ENCODE measurements at regions not wholly inside any gene's neighbourhood (a gene's known extent, or its start where the extent isn't known, plus 50 kb on each side); places are given as distances from the start of the nearest gene placed in this dataset.
A peak's percentile ranks its signal among the peaks of the same experiment; 100 is the strongest.

DNA sequence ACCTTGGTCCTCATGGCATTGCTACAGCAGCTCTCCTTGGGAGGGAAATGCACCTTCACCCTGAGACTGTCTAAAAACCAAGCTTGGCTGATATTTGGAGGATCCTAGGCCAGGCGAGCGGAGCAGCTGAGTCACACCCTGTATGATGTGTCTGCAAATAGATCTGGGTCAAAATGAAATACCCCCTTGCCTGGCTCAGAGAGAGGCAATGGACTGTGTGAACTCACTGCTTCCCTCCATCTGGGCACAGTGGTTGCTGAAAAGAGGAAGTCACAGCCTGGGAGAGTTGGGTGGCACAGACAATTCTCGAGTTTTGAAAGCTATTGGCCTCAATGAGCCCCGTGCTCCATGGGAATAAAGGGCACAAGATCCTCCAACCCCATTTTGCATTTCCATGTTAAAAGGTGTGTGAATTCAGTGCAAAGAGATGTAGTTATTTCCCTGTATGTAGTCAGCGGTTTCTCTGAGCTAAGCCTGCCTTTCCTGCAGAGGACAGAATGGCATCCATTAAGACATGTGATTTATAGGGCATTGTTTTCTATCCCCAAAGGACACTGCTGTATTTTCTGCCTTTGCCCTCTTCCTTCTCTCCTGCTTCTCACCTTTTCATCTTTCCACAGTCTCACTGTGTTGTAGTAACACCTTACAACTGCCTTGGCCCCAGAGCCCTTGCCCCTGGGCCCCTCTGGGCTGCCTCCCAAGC lies 177.2 kb downstream of the GADD45G start:
- no peaks in the 10 kb centered on the region for H3K27me3 Mint-ChIP-seq
- no peak overlapping the region for H3K4me3 Mint-ChIP-seq
- H3K36me3 Mint-ChIP-seq (ENCODE audit: low read depth), result no peaks in the 10 kb centered on the region
- peak overlapping the region; percentile 29 for H3K27ac Mint-ChIP-seq
- H3K4me1 Mint-ChIP-seq (ENCODE audit: low read depth), result peaks cover 16% of the 10 kb centered on the region
- no peaks in the 10 kb centered on the region for H3K9me3 Mint-ChIP-seq

DNA sequence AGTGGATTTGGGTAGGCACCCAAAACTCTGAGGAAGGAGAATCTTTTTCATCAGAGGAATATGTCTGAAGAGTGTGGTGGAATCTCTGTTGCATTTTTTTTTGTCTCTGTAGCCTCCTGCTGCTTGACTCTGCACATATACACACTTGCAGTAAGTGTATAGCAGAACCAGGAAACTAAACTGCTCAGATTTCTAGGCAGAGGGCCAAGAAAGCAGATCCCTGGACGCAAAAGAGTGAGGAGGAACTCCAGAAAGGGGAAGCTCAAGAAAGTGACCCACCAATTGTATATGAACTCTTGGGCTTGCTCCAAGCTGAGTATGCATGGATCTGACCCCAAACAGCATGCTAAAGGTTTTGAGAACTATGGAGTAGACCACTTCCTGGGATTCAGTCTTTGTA lies 181.8 kb downstream of the GADD45G start:
- no peaks in the 10 kb centered on the region for H3K27me3 Mint-ChIP-seq
- H3K4me1 Mint-ChIP-seq (ENCODE audit: low read depth), result peaks cover 8% of the 10 kb centered on the region
- no peaks in the 10 kb centered on the region for H3K36me3 Mint-ChIP-seq (ENCODE audit: low read depth)
- no peaks in the 10 kb centered on the region for H3K9me3 Mint-ChIP-seq
- H3K4me3 Mint-ChIP-seq, result no peak overlapping the region
- no peak overlapping the region for H3K27ac Mint-ChIP-seq

DNA sequence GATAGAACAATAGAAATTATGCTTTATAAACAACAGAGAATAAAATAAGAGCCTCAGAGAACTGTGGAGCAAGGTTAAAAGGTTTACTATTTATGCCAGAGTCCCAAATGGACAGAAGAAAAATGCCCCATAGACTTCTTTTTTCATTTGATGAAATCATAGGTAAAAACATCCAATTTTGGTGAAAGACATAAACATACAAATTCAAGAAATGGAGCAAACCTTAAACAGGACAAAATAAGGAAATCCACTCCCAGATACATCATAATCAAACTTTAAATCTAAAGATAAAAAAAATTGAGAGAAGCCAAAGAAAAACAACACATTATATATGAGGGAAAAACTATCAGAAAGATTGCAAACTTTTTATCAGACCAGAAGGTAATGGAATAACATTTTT lies 182.8 kb downstream of the GADD45G start:
- Mint-ChIP-seq H3K27me3 (no peaks in the 10 kb centered on the region), H3K4me3 (no peak overlapping the region), H3K4me1 (ENCODE audit: low read depth) (no peaks in the 10 kb centered on the region), H3K9me3 (no peaks in the 10 kb centered on the region), H3K36me3 (ENCODE audit: low read depth) (no peaks in the 10 kb centered on the region), H3K27ac (no peak overlapping the region)

DNA sequence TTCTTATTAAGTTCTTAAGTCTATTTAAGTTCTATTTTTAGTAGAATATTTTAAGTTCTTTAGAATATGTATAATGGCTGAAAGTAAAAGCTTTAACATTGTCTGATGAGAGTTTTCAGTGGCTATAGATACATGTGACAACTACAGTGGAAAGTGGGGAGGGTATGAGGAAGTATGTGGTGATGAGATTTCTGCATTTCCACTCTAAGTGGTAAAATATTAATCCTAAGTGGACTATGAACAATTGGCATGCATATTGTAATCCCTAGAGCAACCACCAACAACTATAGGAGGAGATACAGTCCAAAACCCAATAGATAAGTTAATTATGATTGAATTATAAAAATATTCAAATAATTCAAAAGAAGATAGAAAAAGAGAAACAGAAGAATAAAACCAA lies 183.6 kb downstream of the GADD45G start:
- H3K27ac Mint-ChIP-seq, result no peak overlapping the region
- no peaks in the 10 kb centered on the region for H3K36me3 Mint-ChIP-seq (ENCODE audit: low read depth)
- H3K27me3 Mint-ChIP-seq, result no peaks in the 10 kb centered on the region
- H3K4me1 Mint-ChIP-seq (ENCODE audit: low read depth), result no peaks in the 10 kb centered on the region
- no peak overlapping the region for H3K4me3 Mint-ChIP-seq
- no peaks in the 10 kb centered on the region for H3K9me3 Mint-ChIP-seq

DNA sequence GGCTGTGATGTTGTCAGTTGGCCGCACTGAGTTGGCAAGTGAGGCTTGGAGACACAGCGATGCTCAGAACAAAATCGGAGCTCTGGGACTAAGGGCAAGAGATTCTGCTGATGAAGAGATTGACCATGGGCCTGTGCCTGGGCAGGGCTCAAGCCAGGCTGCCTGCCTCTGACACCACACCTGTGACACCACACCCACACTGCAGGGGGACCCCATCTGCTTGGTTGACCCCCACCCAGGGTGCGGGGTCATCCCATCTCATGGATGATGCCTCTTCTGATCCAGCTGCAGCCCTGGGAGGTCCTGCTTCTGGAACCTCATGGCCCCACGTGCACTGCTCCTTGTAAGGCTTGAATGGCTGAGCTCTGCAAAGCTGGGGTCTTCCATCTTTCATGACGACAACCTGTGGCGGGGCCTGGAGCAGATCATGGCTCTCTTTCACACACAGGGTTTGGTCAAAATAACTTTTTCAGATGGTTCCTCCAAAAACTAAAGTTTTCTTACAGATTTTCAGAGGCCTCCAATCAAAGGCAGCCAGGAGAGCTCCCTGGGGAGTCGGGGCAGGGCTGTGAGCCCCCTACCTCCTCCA lies 185.2 kb downstream of the GADD45G start:
- Mint-ChIP-seq H3K4me1 (ENCODE audit: low read depth) (no peaks in the 10 kb centered on the region), H3K36me3 (ENCODE audit: low read depth) (no peaks in the 10 kb centered on the region), H3K27me3 (no peaks in the 10 kb centered on the region), H3K9me3 (no peaks in the 10 kb centered on the region), H3K27ac (no peak overlapping the region), H3K4me3 (no peak overlapping the region)

DNA sequence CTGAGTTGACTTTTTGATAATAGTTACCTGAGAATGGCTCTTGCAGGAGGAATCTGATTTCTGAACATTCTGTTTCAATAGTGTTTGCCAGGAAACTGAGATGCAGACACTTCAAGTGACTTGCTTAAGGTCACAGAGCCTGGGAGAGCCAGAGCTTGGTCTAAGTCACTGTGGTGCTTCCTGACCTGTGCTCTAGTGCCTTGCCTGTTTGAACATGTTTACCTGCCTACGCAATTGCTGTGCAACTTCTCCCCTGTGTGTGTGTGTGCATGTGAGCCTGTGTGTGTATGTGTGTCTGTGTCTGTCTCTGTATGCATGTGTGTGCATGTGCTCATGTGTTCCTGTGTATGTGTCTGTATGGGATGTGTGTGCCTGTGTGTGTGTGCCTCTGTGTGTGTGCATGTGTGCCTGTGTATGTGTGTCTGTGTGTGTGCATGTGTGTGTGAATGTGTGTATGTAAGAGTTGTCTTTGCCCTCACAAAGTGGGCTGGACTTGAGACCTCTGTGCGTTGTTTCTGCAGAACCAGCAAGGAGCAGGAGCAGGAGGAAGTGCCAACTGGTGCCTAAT lies 185.8 kb downstream of the GADD45G start:
- H3K27ac Mint-ChIP-seq, result no peak overlapping the region

DNA sequence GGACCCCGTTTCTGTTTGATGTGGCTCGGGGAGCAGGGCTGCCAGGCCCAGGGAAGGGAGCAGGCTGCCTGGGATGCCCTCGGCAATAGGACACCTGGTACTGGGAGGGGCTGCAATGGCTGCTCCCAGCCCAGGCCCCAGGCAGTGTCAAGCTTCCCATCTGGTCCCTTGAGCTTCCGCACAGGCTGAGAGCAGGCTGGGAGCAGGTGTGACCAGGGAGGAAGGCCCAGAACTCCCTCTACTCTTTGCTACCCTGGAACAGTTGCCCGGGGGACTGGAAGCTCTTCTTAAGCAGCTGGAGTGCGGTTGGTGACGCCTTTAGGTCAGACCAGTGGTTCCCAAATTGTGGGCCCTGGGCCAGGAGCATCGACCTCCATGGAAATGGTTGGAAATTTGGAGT lies 186.9 kb downstream of the GADD45G start:
- H3K9me3 Mint-ChIP-seq, result no peaks in the 10 kb centered on the region
- H3K27me3 Mint-ChIP-seq, result no peaks in the 10 kb centered on the region
- H3K27ac Mint-ChIP-seq, result no peak overlapping the region
- no peaks in the 10 kb centered on the region for H3K36me3 Mint-ChIP-seq (ENCODE audit: low read depth)
- no peaks in the 10 kb centered on the region for H3K4me1 Mint-ChIP-seq (ENCODE audit: low read depth)
- no peak overlapping the region for H3K4me3 Mint-ChIP-seq

More for the DNA sequence above, 185.8 kb downstream of the GADD45G start:
- H3K27me3 Mint-ChIP-seq, result no peaks in the 10 kb centered on the region
- no peaks in the 10 kb centered on the region for H3K4me1 Mint-ChIP-seq (ENCODE audit: low read depth)
- no peaks in the 10 kb centered on the region for H3K9me3 Mint-ChIP-seq
- H3K4me3 Mint-ChIP-seq, result no peak overlapping the region
- H3K36me3 Mint-ChIP-seq (ENCODE audit: low read depth), result no peaks in the 10 kb centered on the region

DNA sequence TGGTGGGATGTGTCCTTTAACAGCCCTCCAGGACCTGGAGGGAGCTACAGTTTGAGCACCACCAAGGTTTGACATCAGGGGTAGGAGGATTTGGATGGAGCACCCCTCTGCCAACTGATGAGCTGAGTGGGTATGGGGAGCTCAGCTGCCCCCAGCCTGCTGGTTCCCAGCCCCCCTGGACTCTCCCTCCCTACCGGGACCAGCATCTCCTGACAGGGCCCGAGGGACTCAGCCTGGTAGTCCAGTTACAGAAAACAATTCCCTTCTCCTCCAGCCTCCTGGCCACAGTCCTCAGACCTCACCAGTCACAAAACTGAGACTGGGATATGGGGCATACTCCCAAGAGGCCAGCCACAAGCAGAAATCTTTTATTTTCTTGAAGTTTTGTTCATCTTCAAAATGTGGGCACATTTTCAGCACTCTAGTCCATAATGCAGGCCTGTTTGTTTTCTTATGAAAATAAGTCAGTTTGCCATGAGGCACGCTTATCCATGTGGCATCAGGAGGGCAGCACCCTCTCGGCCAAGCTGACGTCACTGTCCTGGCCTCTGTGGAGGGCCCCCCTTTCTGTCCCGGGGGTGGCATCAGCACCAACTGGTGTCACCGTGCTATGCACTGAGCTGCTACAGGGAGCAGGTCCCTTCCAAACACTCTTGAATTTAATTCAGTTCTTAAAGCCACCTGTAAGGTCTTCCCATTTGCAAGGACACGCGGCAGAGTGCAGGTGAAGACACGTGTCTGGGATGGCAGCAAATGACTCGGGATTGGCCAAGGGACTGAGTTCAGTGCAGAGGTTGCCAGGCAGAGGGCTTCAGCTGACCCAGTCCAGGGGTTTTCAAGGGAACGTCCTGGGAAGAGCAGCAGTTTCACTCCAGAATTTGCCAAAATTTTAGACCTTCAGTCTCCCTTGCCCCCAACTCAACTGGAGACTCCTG lies 187.6 kb downstream of the GADD45G start:
- no peak overlapping the region for H3K27ac Mint-ChIP-seq
- no peaks in the 10 kb centered on the region for H3K36me3 Mint-ChIP-seq (ENCODE audit: low read depth)
- H3K9me3 Mint-ChIP-seq, result no peaks in the 10 kb centered on the region
- no peaks in the 10 kb centered on the region for H3K27me3 Mint-ChIP-seq
- no peak overlapping the region for H3K4me3 Mint-ChIP-seq
- H3K4me1 Mint-ChIP-seq (ENCODE audit: low read depth), result no peaks in the 10 kb centered on the region

DNA sequence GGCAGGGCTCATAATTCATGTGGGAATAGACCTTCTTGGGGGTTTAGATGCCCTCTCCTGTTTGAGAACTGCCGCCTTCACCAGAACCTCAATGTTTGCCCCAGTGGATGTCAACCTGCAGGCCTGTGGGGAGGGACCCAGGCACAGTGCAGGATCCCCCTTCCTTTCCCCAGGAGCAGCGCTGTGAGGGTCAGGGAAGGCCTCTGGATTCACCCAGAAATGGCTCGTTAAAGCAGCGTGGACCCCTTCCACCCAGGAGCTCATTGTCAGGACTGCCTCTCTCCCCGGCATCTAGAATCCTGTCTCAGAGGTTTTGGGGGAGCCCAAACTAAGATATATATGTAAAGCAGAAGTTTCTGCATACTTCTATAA lies 188.3 kb downstream of the GADD45G start:
- Mint-ChIP-seq H3K9me3 (no peaks in the 10 kb centered on the region), H3K4me1 (ENCODE audit: low read depth) (no peaks in the 10 kb centered on the region), H3K36me3 (ENCODE audit: low read depth) (no peaks in the 10 kb centered on the region), H3K27me3 (no peaks in the 10 kb centered on the region), H3K4me3 (no peak overlapping the region), H3K27ac (no peak overlapping the region)

DNA sequence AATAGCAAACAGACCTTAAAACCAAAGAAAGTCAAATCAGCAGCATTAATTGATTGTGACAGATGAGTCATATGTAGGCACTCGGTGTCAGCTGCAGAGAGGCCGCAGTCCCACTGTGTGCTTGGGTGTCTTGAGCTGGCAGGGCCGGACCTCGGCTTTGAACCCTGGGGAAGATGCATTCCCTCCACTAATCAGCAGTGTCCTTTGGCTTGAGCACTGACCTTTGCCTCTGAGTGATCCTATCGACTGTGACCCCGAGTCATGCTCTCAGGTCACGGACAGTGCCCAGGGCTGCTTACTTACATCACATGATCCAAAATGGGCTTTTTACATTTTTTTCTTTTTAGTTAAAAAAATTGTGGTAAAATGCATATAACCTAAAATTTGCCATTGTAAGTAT lies 188.7 kb downstream of the GADD45G start:
- no peaks in the 10 kb centered on the region for H3K9me3 Mint-ChIP-seq
- H3K36me3 Mint-ChIP-seq (ENCODE audit: low read depth), result no peaks in the 10 kb centered on the region
- no peak overlapping the region for H3K27ac Mint-ChIP-seq
- H3K4me3 Mint-ChIP-seq, result no peak overlapping the region
- H3K4me1 Mint-ChIP-seq (ENCODE audit: low read depth), result no peaks in the 10 kb centered on the region
- no peaks in the 10 kb centered on the region for H3K27me3 Mint-ChIP-seq

DNA sequence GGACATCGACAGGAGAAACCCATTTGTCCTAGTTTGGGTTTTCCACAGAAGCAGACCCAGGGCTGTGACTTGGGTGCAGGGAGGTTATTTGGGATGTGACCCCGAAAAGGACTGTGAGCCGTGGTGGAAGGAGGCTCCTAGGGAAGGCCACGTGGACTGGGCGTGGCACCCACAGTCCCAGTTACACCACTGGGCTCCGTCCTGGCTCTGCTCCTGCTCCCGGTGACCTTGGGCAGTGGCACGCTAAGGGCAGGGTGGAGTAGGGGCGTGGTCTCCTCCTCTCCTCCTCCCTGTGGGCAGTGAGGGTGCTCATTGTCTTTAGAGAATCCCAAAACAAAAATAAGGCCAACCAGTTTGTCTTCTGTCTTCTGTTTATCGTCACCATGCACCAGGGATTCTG lies 190.1 kb downstream of the GADD45G start:
- no peak overlapping the region for H3K27ac Mint-ChIP-seq
- no peaks in the 10 kb centered on the region for H3K27me3 Mint-ChIP-seq
- no peak overlapping the region for H3K4me3 Mint-ChIP-seq
- H3K36me3 Mint-ChIP-seq (ENCODE audit: low read depth), result no peaks in the 10 kb centered on the region
- H3K9me3 Mint-ChIP-seq, result no peaks in the 10 kb centered on the region
- H3K4me1 Mint-ChIP-seq (ENCODE audit: low read depth), result no peaks in the 10 kb centered on the region

DNA sequence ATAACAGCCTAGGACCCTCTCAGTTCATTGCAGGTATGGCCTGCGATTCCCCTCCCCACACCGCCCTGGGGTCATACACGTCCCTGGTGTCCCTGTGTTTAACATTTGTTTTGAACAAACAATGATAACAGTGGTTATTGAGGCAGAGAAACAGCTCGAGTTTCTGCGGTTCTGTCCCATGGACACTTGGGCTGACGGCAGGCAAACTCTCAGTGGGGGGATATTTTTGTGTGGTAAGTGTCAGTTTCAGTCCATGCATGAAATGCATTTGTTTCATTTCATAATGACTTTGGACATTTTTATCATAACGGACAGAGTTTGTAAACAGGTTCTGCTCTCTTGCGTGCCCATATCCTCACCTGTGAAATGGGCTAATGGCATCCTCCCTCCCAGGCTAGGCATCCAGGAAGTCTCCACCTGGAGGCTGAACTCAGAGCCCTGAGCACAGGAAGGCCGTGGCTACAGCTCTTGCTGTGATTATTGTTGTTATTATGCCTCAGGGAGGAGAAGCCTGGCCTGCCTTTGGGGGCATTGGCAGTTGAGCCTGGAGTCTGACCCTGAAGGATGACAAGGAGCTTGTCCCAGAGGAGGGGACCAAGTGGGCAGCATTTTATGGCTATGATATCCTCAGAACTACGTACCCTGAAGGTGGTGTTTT lies 190.9 kb downstream of the GADD45G start:
- Mint-ChIP-seq H3K9me3 (no peaks in the 10 kb centered on the region), H3K27ac (no peak overlapping the region), H3K4me1 (ENCODE audit: low read depth) (no peaks in the 10 kb centered on the region), H3K36me3 (ENCODE audit: low read depth) (no peaks in the 10 kb centered on the region), H3K4me3 (no peak overlapping the region), H3K27me3 (no peaks in the 10 kb centered on the region)

DNA sequence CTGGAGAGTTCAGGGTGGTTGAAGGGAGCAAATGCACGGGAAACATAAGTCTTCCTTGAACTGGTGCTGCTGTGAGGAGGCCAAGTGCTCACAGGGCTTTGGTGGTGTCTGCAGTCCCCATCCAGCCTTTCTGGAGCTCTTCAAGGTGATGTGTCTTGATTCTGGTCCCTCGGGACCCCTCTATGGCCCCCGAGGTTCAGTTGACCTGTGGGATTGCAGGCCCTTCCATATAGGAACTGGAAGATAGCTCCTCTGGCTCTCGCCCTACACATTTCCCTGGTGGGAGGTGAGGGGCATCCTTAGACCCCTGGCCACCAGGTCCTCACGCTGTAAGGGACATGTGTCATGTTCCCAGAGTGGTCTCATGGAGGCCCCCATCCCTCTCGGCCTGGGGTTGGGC lies 191.8 kb downstream of the GADD45G start:
- Mint-ChIP-seq H3K36me3 (ENCODE audit: low read depth) (no peaks in the 10 kb centered on the region), H3K27me3 (no peaks in the 10 kb centered on the region), H3K27ac (no peak overlapping the region), H3K4me1 (ENCODE audit: low read depth) (no peaks in the 10 kb centered on the region), H3K4me3 (no peak overlapping the region), H3K9me3 (no peaks in the 10 kb centered on the region)

DNA sequence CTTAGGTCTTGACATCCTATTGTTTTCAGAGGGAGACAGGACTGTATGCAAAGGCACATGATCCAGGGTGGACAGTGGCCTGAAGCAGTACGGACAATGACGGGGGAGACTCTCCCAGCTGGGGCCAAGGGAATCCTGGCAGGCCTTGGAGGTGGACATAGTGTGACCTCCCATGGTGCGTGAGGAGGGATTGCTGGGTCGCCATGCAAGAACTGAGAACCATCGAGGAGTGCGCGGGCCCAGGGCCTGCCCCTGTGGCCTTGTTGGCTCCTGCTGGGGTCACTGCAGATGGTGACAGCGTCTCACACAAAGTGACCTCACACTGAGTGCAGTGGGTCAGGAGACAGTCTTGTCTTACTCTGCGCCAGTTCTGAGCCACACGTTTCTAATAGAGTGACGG lies 192.4 kb downstream of the GADD45G start:
- no peak overlapping the region for H3K4me3 Mint-ChIP-seq
- H3K27me3 Mint-ChIP-seq, result peaks cover 3% of the 10 kb centered on the region
- H3K4me1 Mint-ChIP-seq (ENCODE audit: low read depth), result no peaks in the 10 kb centered on the region
- no peaks in the 10 kb centered on the region for H3K9me3 Mint-ChIP-seq
- no peak overlapping the region for H3K27ac Mint-ChIP-seq
- H3K36me3 Mint-ChIP-seq (ENCODE audit: low read depth), result no peaks in the 10 kb centered on the region

Data from stimulated activated naive CD8-positive, alpha-beta T cell treated with anti-CD3 and anti-CD28 coated beads, Interleukin-15, Interleukin-2, amounts not matched to agents 100 ng/mL and 50 ng/mL, for 24 hours (primary cell).